HEK293 (cell line): ENCODE measurements at regions not wholly inside any gene's neighbourhood (a gene's known extent, or its start where the extent isn't known, plus 50 kb on each side); places are given as distances from the start of the nearest gene placed in this dataset.

Source experiments
- CTCF ChIP-seq: fragments of 450-650 bp; formaldehyde crosslinking; IDR thresholded peaks from 2 replicates; pipeline ENCODE4 v1.5.1; 2016; ENCODE audit warnings: missing biosample characterization, missing genetic modification characterization
- SP3 ChIP-seq: fragments of 450-650 bp; formaldehyde crosslinking; IDR thresholded peaks from 2 replicates; pipeline ENCODE4 v1.5.1; 2016; ENCODE audit warnings: missing biosample characterization, missing genetic modification characterization
- ZNF274 ChIP-seq, 2 experiments: fragments of 200-500 bp in 1 of 2; fragments of 450-650 bp in 1 of 2; sonication (Bioruptor generic) in 1 of 2; formaldehyde crosslinking in 1 of 2; IDR thresholded peaks; 2 replicates each; pipeline versions ENCODE4 v1.5.1 to v1.6.1; 2014 to 2016; ENCODE audit warnings: borderline replicate concordance in 1 of 2, inconsistent platforms in 1 of 2, low read length in 1 of 2, missing biosample characterization in 1 of 2, missing genetic modification characterization in 1 of 2

- TF ChIP-seq ZNF274 (IDR thresholded peaks at IDR 0.05; ENCODE audit: low read length) (no peak), ZNF274 (tag by site-specific recombination; IDR thresholded peaks at IDR 0.05; ENCODE audit: borderline replicate concordance) (no peak), SP3 (no peak), CTCF (no peak)
Observed at GRCh38 chr7:57651006-57651405, 201.0 kb downstream of the ZNF716 start.
